Effector memory CD4-positive, alpha-beta T cell (primary cell): ENCODE measurements at regions not wholly inside any gene's neighbourhood (a gene's known extent, or its start where the extent isn't known, plus 50 kb on each side); places are given as distances from the start of the nearest gene placed in this dataset.

ENCODE experiments used
- DNase-seq, 3 donors: peaks; one replicate each; pipeline ENCODE4 v3.0.0-alpha.2; 2020
- H3K27ac ChIP-seq: 2 replicates; pipeline ENCODE4 v1.7.0; 2013; ENCODE audit warnings: mild to moderate bottlenecking, low read length, moderate library complexity; ENCODE audit not compliant: insufficient read depth, poor library complexity, severe bottlenecking
- H3K27me3 ChIP-seq: replicated peaks from 2 replicates; pipeline ENCODE4 v1.7.0; 2013; ENCODE audit warnings: mild to moderate bottlenecking, low read length; ENCODE audit not compliant: insufficient read depth, control insufficient read depth, poor library complexity, severe bottlenecking
- H3K36me3 ChIP-seq: 2 replicates; pipeline ENCODE4 v1.7.0; 2013; ENCODE audit warnings: mild to moderate bottlenecking, low read length, moderate library complexity; ENCODE audit not compliant: control insufficient read depth, insufficient read depth
- H3K4me1 ChIP-seq: 2 replicates; pipeline ENCODE4 v1.7.0; 2013; ENCODE audit warnings: low read length, mild to moderate bottlenecking; ENCODE audit not compliant: control insufficient read depth, insufficient read depth, poor library complexity, severe bottlenecking
- H3K4me3 ChIP-seq: 2 replicates; pipeline ENCODE4 v1.7.0; 2013; ENCODE audit warnings: low read length, low read depth, mild to moderate bottlenecking; ENCODE audit not compliant: insufficient read depth, poor library complexity, severe bottlenecking
- H3K9me3 ChIP-seq: 2 replicates; pipeline ENCODE4 v1.7.0; 2013; ENCODE audit warnings: mild to moderate bottlenecking, low read length, moderate library complexity; ENCODE audit not compliant: control insufficient read depth

DNA sequence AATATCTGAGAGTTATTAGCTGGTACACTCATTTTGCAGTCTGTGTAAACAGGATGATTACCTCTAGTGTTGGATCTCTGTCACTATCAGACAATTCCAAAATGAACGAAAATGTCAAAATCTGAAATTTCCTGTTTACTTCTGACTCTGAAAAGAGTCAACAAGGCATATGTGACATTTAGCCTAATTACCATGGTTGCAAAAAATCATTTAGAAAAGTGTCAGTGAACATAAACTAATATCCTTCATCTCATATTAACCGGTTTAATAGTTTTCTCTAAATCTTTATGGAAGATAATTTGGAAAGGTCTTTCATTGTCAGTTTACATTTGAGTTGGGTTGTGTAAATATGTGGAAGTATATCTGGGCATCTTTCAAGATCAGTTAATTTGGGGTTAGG, 431.8 kb upstream of the HSF2 start:
- H3K4me3 ChIP-seq = no peak overlapping the region
- no peaks in the 10 kb centered on the region for H3K27me3 ChIP-seq
- H3K27ac ChIP-seq = no peak overlapping the region
- no peaks in the 10 kb centered on the region for H3K36me3 ChIP-seq
- DNase-seq = no peak
- H3K9me3 ChIP-seq = no peaks in the 10 kb centered on the region
- no peaks in the 10 kb centered on the region for H3K4me1 ChIP-seq

DNA sequence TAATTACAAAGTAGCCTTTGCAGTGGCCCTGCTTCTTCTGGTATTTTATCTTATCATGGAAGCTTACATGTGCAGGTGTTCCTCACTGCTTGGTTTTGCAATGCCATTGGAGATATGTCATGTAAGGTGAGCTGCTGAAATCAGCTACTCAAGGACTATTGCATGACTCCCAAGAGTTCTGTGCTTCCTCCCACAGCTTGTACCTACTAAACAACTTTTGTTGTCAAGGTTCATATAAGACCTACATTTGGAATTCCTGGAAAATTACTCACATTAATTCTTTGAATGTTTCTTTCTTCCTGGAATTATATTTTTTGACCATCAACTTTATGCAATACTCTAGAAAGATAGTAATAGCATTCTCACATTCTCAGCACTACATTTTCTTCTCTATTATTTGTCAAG, 427.5 kb upstream of the HSF2 start:
- no peaks in the 10 kb centered on the region for H3K9me3 ChIP-seq
- no peaks in the 10 kb centered on the region for H3K27me3 ChIP-seq
- H3K36me3 ChIP-seq = no peaks in the 10 kb centered on the region
- DNase-seq = no peak
- H3K4me3 ChIP-seq = no peak overlapping the region
- H3K27ac ChIP-seq = no peak overlapping the region
- no peaks in the 10 kb centered on the region for H3K4me1 ChIP-seq

DNA sequence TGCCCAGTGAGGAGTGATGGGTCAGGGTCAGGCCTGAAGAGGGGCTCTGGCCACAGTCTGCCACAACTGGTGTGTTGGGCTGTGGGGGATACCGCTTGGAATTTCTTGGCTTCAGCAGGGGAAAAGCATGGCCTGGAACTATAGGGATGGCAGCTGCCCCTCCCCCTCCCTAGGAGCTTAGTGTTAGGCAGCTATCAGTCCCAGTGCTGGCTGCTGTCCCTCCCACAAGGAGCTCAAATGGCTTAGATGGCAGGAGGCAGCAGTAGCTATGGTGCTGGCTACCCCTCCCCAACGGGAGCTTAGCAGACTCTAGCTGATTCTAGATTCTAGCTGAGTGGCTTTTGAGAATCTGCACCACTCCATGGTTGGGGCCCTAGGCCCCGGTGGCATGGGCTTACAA, 414.5 kb upstream of the HSF2 start:
- Histone ChIP-seq H3K4me3 (no peak overlapping the region), H3K4me1 (no peaks in the 10 kb centered on the region), H3K27ac (no peak overlapping the region), H3K27me3 (no peaks in the 10 kb centered on the region), H3K9me3 (no peaks in the 10 kb centered on the region), H3K36me3 (no peaks in the 10 kb centered on the region)
- DNase-seq = no peak

DNA sequence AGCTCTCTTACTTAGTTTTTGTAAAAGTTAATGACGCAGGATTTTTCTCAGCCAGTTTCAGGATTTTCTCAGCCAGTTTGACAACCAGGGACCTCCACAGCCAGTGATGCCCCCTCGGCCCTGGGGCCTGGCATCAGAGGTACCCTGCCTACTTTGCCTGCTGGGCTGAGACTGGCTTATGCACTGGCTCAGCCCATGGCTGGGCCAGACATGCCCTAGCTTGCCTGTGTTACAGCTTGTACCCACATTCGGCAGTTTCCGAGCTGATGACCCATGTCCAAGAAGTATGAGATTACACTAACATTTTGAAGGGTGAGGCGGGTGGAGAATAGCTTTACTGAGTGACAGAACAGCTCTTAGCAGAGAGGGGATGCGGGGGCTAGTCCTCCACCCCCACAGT, 406.1 kb upstream of the HSF2 start:
- H3K4me3 ChIP-seq = no peak overlapping the region

DNA sequence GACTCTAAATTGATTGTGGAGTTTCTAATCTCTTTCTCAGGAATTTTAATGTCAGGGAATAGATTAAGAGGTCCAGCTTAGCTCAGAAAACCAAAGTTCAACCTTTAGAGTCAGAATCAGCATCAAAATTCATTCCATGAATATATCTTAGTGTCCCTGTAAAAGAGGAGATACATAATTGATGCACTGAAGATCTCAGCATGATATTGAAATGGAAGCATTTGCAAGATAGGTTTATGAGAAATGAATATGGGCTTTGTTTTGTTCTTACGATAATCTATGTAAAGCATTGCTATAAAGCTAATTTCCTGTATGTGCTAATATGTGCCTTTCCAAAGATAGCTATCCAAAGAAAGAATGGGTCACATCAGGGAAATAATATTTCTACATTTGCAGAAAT, 404.5 kb upstream of the HSF2 start:
- H3K36me3 ChIP-seq = no peaks in the 10 kb centered on the region
- no peak overlapping the region for H3K27ac ChIP-seq
- H3K4me3 ChIP-seq = no peak overlapping the region
- no peaks in the 10 kb centered on the region for H3K27me3 ChIP-seq
- DNase-seq = no peak
- no peaks in the 10 kb centered on the region for H3K4me1 ChIP-seq
- no peaks in the 10 kb centered on the region for H3K9me3 ChIP-seq

More for the DNA sequence above, 406.1 kb upstream of the HSF2 start:
- no peaks in the 10 kb centered on the region for H3K4me1 ChIP-seq
- H3K27me3 ChIP-seq = no peaks in the 10 kb centered on the region
- DNase-seq = no peak
- H3K36me3 ChIP-seq = no peaks in the 10 kb centered on the region
- no peak overlapping the region for H3K27ac ChIP-seq
- no peaks in the 10 kb centered on the region for H3K9me3 ChIP-seq

DNA sequence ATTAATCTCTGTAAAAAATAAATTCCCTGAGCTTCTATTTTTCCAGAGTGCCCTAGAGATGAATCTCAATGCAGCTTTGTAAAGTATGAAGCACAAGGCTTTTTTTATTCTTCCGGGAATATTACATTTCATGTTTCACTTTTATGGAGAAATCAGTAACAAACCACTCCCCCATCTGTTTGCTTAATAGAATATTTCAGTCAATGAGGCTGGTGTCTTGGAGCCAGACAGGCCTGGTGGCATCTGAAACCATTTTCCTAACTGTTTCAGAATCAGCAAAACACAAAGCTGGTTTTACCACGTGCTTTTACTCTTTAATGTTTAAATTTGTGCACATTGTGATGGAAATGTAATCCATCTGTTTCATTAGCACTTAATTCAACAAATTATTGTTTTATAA, 400.8 kb upstream of the HSF2 start:
- no peaks in the 10 kb centered on the region for H3K36me3 ChIP-seq
- no peaks in the 10 kb centered on the region for H3K27me3 ChIP-seq
- no peak overlapping the region for H3K27ac ChIP-seq
- no peaks in the 10 kb centered on the region for H3K9me3 ChIP-seq
- no peak overlapping the region for H3K4me3 ChIP-seq
- no peaks in the 10 kb centered on the region for H3K4me1 ChIP-seq
- DNase-seq = no peak

DNA sequence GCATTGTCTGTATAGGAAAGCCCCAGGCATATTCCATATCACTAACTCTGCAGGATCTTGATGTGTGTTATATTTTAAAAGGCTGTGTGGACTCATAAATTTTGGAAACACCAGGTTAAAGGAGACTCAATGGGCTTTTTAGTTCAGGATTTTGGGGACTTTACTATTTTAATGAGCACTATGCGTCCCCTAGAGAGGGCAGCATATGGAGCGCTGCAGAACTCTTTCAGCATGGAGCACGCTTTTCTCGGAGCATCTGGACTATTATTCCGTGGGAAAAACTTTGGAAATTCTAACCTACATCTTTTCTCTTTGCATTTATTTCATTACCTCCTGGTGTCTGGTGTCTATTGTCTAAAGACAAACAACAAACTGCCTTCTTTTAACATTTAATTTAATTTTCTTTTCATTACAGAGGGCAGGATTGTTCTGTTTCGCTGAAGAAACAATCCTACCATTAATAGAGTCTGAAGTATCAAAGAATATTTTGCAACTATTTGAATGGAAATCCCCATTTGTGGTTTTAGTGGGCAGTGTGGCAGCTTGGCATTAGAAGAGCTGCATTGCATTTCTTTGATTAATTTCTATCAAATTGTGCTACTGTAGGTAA, 399.9 kb upstream of the HSF2 start:
- DNase-seq = no peak
- Histone ChIP-seq H3K4me1 (no peaks in the 10 kb centered on the region), H3K27ac (no peak overlapping the region), H3K4me3 (no peak overlapping the region), H3K9me3 (no peaks in the 10 kb centered on the region), H3K27me3 (no peaks in the 10 kb centered on the region), H3K36me3 (no peaks in the 10 kb centered on the region)

DNA sequence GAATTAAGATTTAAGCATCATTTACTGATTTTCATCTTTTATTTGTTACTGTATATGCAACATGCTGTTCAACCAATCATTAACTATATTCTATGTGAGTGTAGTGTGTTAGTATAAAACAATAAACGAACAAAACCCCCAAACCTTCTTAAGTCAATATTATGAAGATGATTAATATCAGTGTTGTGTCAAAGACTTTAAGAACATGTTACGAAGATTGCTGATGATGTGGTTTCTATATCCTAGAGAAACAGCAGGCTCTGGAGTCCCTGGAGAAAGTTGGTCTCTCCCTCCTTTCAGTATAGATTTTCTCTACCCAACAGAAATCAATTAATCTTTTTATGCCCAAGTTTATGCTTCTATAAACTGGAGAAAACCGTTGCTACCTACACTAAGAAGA, 393.8 kb upstream of the HSF2 start:
- H3K4me1 ChIP-seq = no peaks in the 10 kb centered on the region
- no peaks in the 10 kb centered on the region for H3K27me3 ChIP-seq
- H3K27ac ChIP-seq = no peak overlapping the region
- no peak for DNase-seq
- H3K4me3 ChIP-seq = no peak overlapping the region
- H3K9me3 ChIP-seq = no peaks in the 10 kb centered on the region
- H3K36me3 ChIP-seq = no peaks in the 10 kb centered on the region

DNA sequence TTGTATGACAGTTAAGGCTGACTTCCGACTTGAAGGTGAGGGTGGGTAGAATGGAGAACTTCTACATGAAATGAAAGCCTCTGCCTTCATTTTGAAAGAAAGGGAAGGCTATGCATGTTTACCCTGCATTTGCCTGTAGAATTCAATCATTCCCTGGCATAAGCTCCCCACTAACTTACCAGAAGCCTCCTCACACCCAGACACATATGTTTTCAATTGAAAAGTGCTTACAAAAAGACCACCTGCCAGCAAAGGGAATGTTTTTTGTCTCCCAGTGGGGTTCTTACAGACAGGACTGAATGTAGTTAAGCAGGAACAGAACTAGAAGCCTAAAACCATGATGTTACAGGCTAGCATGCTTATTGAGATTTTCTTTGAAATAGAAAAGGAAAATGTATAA, 392.1 kb upstream of the HSF2 start:
- H3K27ac ChIP-seq = no peak overlapping the region
- no peaks in the 10 kb centered on the region for H3K9me3 ChIP-seq
- H3K27me3 ChIP-seq = no peaks in the 10 kb centered on the region
- no peaks in the 10 kb centered on the region for H3K36me3 ChIP-seq
- DNase-seq = no peak
- no peaks in the 10 kb centered on the region for H3K4me1 ChIP-seq
- H3K4me3 ChIP-seq = no peak overlapping the region

DNA sequence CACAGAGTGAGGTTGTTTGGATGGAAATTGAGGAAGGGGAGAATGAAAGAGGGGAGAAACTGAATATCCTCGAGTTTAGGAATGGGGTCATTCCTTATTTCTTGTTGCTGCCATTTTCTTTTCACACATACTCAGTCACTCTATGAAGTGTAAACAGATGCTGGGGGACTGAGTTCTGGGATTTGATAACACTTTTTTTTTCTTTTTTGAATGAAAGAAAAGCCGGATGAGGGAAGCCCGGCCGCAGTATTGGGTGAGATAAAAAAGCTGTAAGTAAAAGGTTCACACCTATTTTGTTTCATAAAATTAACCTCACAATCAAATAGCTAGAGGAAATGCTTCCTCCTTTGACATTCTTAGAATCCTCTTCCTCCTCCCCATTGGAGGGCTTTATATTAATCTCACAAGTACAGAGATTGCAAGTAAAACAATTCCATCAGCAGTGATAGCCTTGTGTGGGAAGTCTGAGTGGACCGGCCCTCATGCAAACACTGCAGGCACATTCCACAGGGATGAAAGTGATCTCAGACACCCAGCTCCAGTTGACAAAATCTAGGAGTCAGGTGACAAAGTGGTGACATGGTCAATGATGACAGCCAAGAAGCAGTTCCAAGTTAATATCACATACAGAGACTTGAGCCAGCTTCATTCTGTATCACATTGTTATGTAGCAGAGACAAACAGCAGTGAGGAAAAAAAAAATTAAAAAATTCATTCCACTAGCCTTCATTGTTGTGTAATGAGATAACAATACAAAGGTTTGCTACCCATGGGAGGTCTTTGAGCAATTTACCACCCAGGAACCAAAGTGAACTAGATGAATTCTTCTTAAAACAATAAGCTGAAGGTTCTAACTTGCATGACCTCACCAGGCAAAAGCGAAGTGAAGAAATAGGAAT, 391.1 kb upstream of the HSF2 start:
- Histone ChIP-seq H3K4me3 (no peak overlapping the region), H3K36me3 (no peaks in the 10 kb centered on the region), H3K27ac (no peak overlapping the region), H3K9me3 (no peaks in the 10 kb centered on the region), H3K27me3 (no peaks in the 10 kb centered on the region), H3K4me1 (no peaks in the 10 kb centered on the region)
- no peak for DNase-seq
